ENCODE measurements at regions not wholly inside any gene's neighbourhood (a gene's known extent, or its start where the extent isn't known, plus 50 kb on each side); places are given as distances from the start of the nearest gene placed in this dataset.

- Histone ChIP-seq H3K4me3 (no peak overlapping the region), H3K4me1 (replicated peaks in 1 of 2) (peaks cover 22 to 27% of the 10 kb centered on the region in 2 donors), H3K27ac (no peak overlapping the region)
- in situ Hi-C loops (cut with MboI; ENCODE audit: low pct_unique_long_range_greater_than_20kb in 2 of 9, low sequenced_read_pairs in 9 of 9, unreplicated experiment in 9 of 9): no loop called here
- WGBS, 10 experiments: 40 to 100% (median 84%) methylated on average over 2 to 6 of the region's 6 CpGs
- no peak for ATAC-seq (replicated peaks in 6 of 8)
Observed at GRCh38 chr1:218589487-218589886, 244.4 kb downstream of the TGFB2 start.

DNA sequence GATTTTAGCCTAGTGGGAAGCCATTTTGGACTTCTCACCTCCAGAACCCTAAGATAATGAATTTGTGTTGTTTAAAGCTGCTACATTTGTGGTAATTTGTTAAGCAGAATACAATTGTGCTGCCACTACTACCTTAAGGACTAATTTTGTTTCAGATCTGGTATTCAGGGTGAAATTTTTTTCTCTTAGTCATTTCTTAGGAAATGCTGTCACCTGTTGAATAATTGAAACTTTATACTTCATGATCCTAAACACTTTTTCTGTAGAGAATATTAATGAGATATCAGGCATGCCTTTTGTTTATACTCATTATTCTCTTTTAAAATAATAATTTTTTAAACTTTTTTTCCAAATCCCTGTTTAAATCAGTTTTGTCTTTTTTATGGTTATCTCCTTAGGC is 246.8 kb downstream of the TGFB2 start:
- ATAC-seq (replicated peaks in 6 of 8): no peak
- H3K27ac ChIP-seq: no peak overlapping the region
- no peak overlapping the region for H3K4me3 ChIP-seq
- in situ Hi-C loops (cut with MboI; ENCODE audit: low pct_unique_long_range_greater_than_20kb in 2 of 9, low sequenced_read_pairs in 9 of 9, unreplicated experiment in 9 of 9): no loop called here
- peaks cover 0 to 5% of the 10 kb centered on the region in 2 donors for H3K4me1 ChIP-seq (replicated peaks in 1 of 2)

DNA sequence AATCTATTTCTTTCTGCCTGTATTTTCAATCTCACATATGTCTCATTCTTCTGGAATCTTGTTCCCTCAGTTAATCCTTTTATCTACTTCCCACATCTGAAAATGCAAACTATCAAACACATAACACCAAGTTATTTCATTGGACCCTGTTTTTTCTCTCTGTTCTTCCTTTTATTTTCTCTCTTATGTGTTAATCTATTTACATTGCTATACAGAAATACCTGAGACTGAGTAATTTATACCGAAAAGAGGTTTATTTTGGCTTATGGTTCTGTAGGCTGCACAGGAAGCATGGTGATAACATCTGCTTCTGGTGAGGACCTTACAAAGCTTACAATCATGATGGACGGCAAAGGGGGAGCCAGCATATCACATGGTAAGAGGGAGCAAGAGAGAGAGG is 247.6 kb downstream of the TGFB2 start:
- Histone ChIP-seq H3K4me1 (replicated peaks in 1 of 2) (peaks cover 0 to 3% of the 10 kb centered on the region in 2 donors), H3K4me3 (no peak overlapping the region), H3K27ac (no peak overlapping the region)
- in situ Hi-C loops (cut with MboI; ENCODE audit: low pct_unique_long_range_greater_than_20kb in 2 of 9, low sequenced_read_pairs in 9 of 9, unreplicated experiment in 9 of 9): no loop called here
- 22 to 100% (median 87%) methylated on average over 1 to 2 of the region's 2 CpGs for WGBS, 10 experiments
- no peak for ATAC-seq (replicated peaks in 6 of 8)

GRCh38 chr1:218600968-218601367 is 255.8 kb downstream of the TGFB2 start:
- in situ Hi-C loops (cut with MboI; ENCODE audit: low pct_unique_long_range_greater_than_20kb in 2 of 9, low sequenced_read_pairs in 9 of 9, unreplicated experiment in 9 of 9): no loop called here
- H3K4me3 ChIP-seq: no peak overlapping the region
- ATAC-seq (replicated peaks in 6 of 8): peak in 2 of 8 experiments; percentile 61 to 90
- 67 to 97% (median 85%) methylated on average over 1 to 3 of the region's 3 CpGs; no CpG with 5 or more reads in 2 of the 10 experiments for WGBS, 10 experiments
- H3K27ac ChIP-seq: no peak overlapping the region
- no peaks in the 10 kb centered on the region for H3K4me1 ChIP-seq (replicated peaks in 1 of 2)

- Histone ChIP-seq H3K4me3 (no peak overlapping the region), H3K4me1 (replicated peaks in 1 of 2) (no peaks in the 10 kb centered on the region), H3K27ac (no peak overlapping the region)
- in situ Hi-C loops (cut with MboI; ENCODE audit: low pct_unique_long_range_greater_than_20kb in 2 of 9, low sequenced_read_pairs in 9 of 9, unreplicated experiment in 9 of 9): no loop called here
- 29 to 100% (median 84%) methylated on average over 1 of the region's 1 CpG; no CpG with 5 or more reads in 2 of the 10 experiments for WGBS, 10 experiments
- peak in 2 of 8 experiments; percentile 81 to 91 for ATAC-seq (replicated peaks in 6 of 8)
Observed at GRCh38 chr1:218604217-218604616, 259.1 kb downstream of the TGFB2 start.

DNA sequence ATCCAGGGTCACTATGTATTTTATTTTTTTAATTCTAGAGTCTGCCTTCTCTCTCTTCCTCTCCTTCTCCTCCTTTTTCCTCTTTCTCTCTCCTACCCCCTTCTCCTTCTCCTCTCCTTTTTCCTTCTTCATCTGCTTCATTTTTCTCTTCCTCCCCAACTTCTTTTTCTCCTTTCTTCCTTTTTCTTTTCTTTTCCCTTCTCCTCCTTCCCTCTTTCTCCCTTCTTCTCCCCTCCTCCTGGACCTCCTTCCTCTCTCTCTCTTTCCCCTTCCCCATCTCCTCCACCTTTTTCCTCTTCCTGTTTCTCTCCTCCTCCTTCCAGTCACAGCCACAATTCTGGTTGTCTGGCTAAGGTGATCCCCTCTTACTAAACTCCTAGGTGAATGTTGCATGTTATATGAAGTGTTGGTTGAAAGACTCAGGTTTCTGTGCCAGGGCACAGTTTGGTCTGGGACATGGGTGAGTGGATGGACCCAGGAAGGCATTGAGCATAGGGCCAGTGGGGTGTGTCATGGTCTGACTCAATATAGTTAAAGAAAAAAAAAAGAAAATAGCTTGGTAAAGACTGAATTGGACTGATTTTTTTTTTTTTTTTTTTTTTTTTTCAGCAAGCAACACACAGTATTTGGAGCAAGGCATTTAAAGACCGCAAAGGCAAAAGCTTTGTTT is 266.9 kb downstream of the TGFB2 start:
- WGBS, 10 experiments: 91 to 100% (median 100%) methylated on average over 1 of the region's 1 CpG; no CpG with 5 or more reads in 7 of the 10 experiments
- in situ Hi-C loops (cut with MboI; ENCODE audit: low pct_unique_long_range_greater_than_20kb in 2 of 9, low sequenced_read_pairs in 9 of 9, unreplicated experiment in 9 of 9): no loop called here
- no peak overlapping the region for H3K4me3 ChIP-seq
- H3K27ac ChIP-seq: no peak overlapping the region
- no peak for ATAC-seq (replicated peaks in 6 of 8)
- H3K4me1 ChIP-seq (replicated peaks in 1 of 2): no peaks in the 10 kb centered on the region

- Histone ChIP-seq H3K27ac (no peak overlapping the region), H3K4me3 (no peak overlapping the region), H3K4me1 (replicated peaks in 1 of 2) (no peaks in the 10 kb centered on the region)
- no peak for ATAC-seq (replicated peaks in 6 of 8)
- WGBS, 10 experiments: 8 to 100% (median 77%) methylated on average over 1 to 2 of the region's 2 CpGs; no CpG with 5 or more reads in 1 of the 10 experiments
- in situ Hi-C loops (cut with MboI; ENCODE audit: low pct_unique_long_range_greater_than_20kb in 2 of 9, low sequenced_read_pairs in 9 of 9, unreplicated experiment in 9 of 9): no loop called here
Observed at GRCh38 chr1:218613105-218613504, 268.0 kb downstream of the TGFB2 start.

GRCh38 chr1:218614031-218614430 is 268.9 kb downstream of the TGFB2 start:
- no peaks in the 10 kb centered on the region for H3K4me1 ChIP-seq (replicated peaks in 1 of 2)
- H3K27ac ChIP-seq: no peak overlapping the region
- WGBS, 10 experiments: 0 to 100% (median 88%) methylated on average over 1 to 2 of the region's 2 CpGs; no CpG with 5 or more reads in 1 of the 10 experiments
- H3K4me3 ChIP-seq: no peak overlapping the region
- in situ Hi-C loops (cut with MboI; ENCODE audit: low pct_unique_long_range_greater_than_20kb in 2 of 9, low sequenced_read_pairs in 9 of 9, unreplicated experiment in 9 of 9): no loop called here
- ATAC-seq (replicated peaks in 6 of 8): no peak

DNA sequence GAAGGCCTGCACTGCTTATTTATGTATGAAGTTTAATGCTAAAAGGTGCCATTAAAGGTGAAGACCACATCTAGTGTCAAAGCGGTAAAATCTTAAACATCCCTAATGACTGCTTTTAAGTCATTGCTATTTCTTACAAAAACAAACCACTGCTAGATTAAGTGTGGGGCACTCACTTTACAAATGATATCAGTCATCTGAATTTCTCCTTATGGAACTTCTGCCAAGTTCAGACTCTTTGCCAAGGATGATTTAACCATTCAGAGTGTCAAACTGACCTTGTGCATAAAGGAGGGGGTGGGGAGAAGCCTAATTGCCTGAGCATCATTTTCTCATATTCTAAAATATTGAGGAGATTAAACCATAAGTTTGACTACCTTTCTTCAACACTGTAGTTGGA is 271.5 kb downstream of the TGFB2 start:
- in situ Hi-C loops (cut with MboI; ENCODE audit: low pct_unique_long_range_greater_than_20kb in 2 of 9, low sequenced_read_pairs in 9 of 9, unreplicated experiment in 9 of 9): no loop called here
- H3K27ac ChIP-seq: no peak overlapping the region
- no peaks in the 10 kb centered on the region for H3K4me1 ChIP-seq (replicated peaks in 1 of 2)
- H3K4me3 ChIP-seq: no peak overlapping the region
- no peak for ATAC-seq (replicated peaks in 6 of 8)
- WGBS, 10 experiments: 100% methylated on average over 1 of the region's 1 CpG; no CpG with 5 or more reads in 5 of the 10 experiments

DNA sequence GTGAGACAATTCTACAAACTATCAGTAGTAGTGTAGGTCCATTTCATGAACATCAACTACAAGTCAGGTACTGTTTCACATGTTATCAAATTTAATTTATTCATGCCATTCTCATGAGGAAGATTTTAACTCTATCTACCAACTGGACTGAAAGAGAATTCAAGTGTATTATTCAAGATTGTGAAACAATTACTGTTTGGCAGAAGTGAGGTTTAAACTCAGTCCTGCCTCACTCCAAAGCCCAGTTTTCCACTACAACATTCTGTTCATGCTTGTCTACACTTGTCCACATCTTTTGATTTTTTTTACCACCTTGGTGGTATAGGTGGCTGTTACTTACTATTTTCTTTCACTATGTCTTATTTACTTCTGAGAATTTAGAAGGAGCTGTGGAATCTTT is 272.9 kb downstream of the TGFB2 start:
- no peaks in the 10 kb centered on the region for H3K4me1 ChIP-seq (replicated peaks in 1 of 2)
- no peak overlapping the region for H3K27ac ChIP-seq
- in situ Hi-C loops (cut with MboI; ENCODE audit: low pct_unique_long_range_greater_than_20kb in 2 of 9, low sequenced_read_pairs in 9 of 9, unreplicated experiment in 9 of 9): no loop called here
- no peak for ATAC-seq (replicated peaks in 6 of 8)
- no peak overlapping the region for H3K4me3 ChIP-seq

- ATAC-seq (replicated peaks in 6 of 8): no peak
- Histone ChIP-seq H3K4me1 (replicated peaks in 1 of 2) (no peaks in the 10 kb centered on the region), H3K27ac (no peak overlapping the region), H3K4me3 (no peak overlapping the region)
- 20 to 88% (median 82%) methylated on average over 1 of the region's 1 CpG; no CpG with 5 or more reads in 5 of the 10 experiments for WGBS, 10 experiments
- in situ Hi-C loops (cut with MboI; ENCODE audit: low pct_unique_long_range_greater_than_20kb in 2 of 9, low sequenced_read_pairs in 9 of 9, unreplicated experiment in 9 of 9): no loop called here
Observed at GRCh38 chr1:218620956-218621355, 275.8 kb downstream of the TGFB2 start.

GRCh38 chr1:218624052-218624451 is 278.9 kb downstream of the TGFB2 start:
- H3K27ac ChIP-seq: no peak overlapping the region
- in situ Hi-C loops (cut with MboI; ENCODE audit: low pct_unique_long_range_greater_than_20kb in 2 of 9, low sequenced_read_pairs in 9 of 9, unreplicated experiment in 9 of 9): no loop called here
- no peaks in the 10 kb centered on the region for H3K4me1 ChIP-seq (replicated peaks in 1 of 2)
- ATAC-seq (replicated peaks in 6 of 8): no peak
- 44 to 100% (median 91%) methylated on average over 1 to 2 of the region's 2 CpGs; no CpG with 5 or more reads in 2 of the 10 experiments for WGBS, 10 experiments
- H3K4me3 ChIP-seq: no peak overlapping the region

DNA sequence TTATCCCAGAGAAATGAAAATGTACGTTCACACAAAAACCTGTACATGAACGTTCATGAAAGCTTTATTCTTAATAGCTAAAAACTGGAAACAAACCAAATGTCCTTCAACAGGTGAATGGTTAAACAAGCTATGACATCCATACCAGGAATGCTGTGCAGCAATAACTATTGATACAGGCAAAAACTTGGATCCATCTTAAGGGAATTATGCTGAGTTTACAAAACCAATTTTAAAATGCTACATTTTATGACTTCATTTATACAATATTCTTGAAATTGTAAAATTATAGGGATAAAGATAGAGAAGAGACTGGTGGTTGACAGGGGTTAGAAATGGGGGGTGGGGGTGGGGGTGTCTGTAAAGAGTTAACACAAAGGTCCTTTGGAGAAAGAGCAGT is 280.3 kb downstream of the TGFB2 start:
- no peak overlapping the region for H3K27ac ChIP-seq
- WGBS, 10 experiments: 31 to 100% (median 55%) methylated on average over 1 to 2 of the region's 2 CpGs; no CpG with 5 or more reads in 1 of the 10 experiments
- no peaks in the 10 kb centered on the region for H3K4me1 ChIP-seq (replicated peaks in 1 of 2)
- ATAC-seq (replicated peaks in 6 of 8): no peak
- H3K4me3 ChIP-seq: no peak overlapping the region
- in situ Hi-C loops (cut with MboI; ENCODE audit: low pct_unique_long_range_greater_than_20kb in 2 of 9, low sequenced_read_pairs in 9 of 9, unreplicated experiment in 9 of 9): no loop called here

Measured in motor neuron (in vitro differentiated cells).